ENCODE measurements at regions not wholly inside any gene's neighbourhood (a gene's known extent, or its start where the extent isn't known, plus 50 kb on each side); places are given as distances from the start of the nearest gene placed in this dataset.

- TF ChIP-seq EP300 (IDR thresholded peaks at IDR 0.05; ENCODE audit: borderline replicate concordance) (no peak), TEAD4 (IDR thresholded peaks at IDR 0.05) (0 out of 2 replicates have a peak, but pooled peaks have one; percentile 12), REST (IDR thresholded peaks at IDR 0.05; ENCODE audit: low read depth) (no peak), USF1 (IDR thresholded peaks at IDR 0.05) (no peak), YY1 (IDR thresholded peaks at IDR 0.05; ENCODE audit: low read depth) (no peak), ZBTB7A (IDR thresholded peaks at IDR 0.05; ENCODE audit: low read depth) (no peak), EGR1 (IDR thresholded peaks at IDR 0.05) (no peak), FOXM1 (IDR thresholded peaks at IDR 0.05; ENCODE audit: borderline replicate concordance, low read depth) (no peak), MAX (IDR thresholded peaks at IDR 0.05) (no peak), TAF1 (IDR thresholded peaks at IDR 0.05; ENCODE audit: low read depth) (no peak), CREB1 (IDR thresholded peaks at IDR 0.05; ENCODE audit: low read depth) (no peak), RAD21 (IDR thresholded peaks at IDR 0.05; ENCODE audit: low read depth) (peak; percentile 64), TCF12 (IDR thresholded peaks at IDR 0.05; ENCODE audit: low read depth) (no peak)
These were observed 86.5 kb upstream of the FOXB1 start for GRCh38 chr15:59917504-59918157.

Data from Ishikawa (cell line).